Dendritic cell treated with granulocyte-macrophage colony-stimulating factor and Interleukin-4, amounts not matched to agents 40 ng/mL and 50 ng/mL, for 4 days (primary cell): ENCODE measurements at regions not wholly inside any gene's neighbourhood (a gene's known extent, or its start where the extent isn't known, plus 50 kb on each side); places are given as distances from the start of the nearest gene placed in this dataset.
"Not testable (repeated sequence)": the region's sequence is repeated elsewhere in the genome, so short reads cannot be mapped to it uniquely, and the experiment has no call there.

ENCODE experiments used
- H3K27ac Mint-ChIP-seq: one replicate; pipeline ENCODE4 v1.8.0; 2022; ENCODE audit warnings: mild to moderate bottlenecking, mixed read lengths
- H3K27me3 Mint-ChIP-seq: one replicate; pipeline ENCODE4 v1.8.0; 2022; ENCODE audit warnings: mild to moderate bottlenecking, mixed read lengths
- H3K36me3 Mint-ChIP-seq: one replicate; pipeline ENCODE4 v1.8.0; 2022; ENCODE audit warnings: low read depth, mixed read lengths
- H3K4me1 Mint-ChIP-seq: one replicate; pipeline ENCODE4 v1.8.0; 2022; ENCODE audit warnings: low read depth, mixed read lengths
- H3K4me3 Mint-ChIP-seq: one replicate; pipeline ENCODE4 v1.8.0; 2022; ENCODE audit warnings: mild to moderate bottlenecking, moderate library complexity, mixed read lengths
- H3K9me3 Mint-ChIP-seq: one replicate; pipeline ENCODE4 v1.8.0; 2022; ENCODE audit warnings: mixed read lengths
- intact Hi-C: fragments of 100-400 bp; cut with micrococcal nuclease; formaldehyde crosslinking; loops from one replicate; pipeline ENCODE4 v1.15.0; 2022

- H3K9me3 Mint-ChIP-seq, H3K4me3 Mint-ChIP-seq, intact Hi-C loops, H3K27ac Mint-ChIP-seq, H3K36me3 Mint-ChIP-seq: not testable (repeated sequence)
- H3K4me1 Mint-ChIP-seq, result peaks cover 14% of the 10 kb centered on the region
- H3K27me3 Mint-ChIP-seq, result peaks cover 23% of the 10 kb centered on the region
Observed at GRCh38 chr12:34220079-34220478, 197.8 kb downstream of the ALG10 start.

DNA sequence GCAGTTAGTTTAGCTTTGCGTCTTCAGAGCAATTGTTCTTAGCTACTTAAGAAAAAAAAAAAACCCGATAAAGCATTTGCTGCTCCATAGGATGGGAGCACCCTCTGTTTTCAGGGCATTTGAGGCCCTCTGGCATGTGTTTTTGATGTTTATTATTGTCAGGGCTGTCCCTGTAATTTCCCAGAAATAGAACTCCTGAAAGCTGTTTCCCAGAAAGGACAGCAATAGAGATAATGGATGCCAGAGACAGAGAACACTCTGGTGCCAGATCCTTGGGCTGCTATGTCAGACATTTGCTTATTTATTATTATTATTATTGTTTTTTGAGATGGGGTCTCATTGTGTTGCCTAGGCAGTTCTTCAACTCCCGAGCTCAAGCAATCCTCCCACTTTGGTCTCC is 201.3 kb downstream of the ALG10 start:
- Mint-ChIP-seq H3K4me3 (no peak overlapping the region), H3K9me3 (peaks cover 23% of the 10 kb centered on the region), H3K4me1 (peaks cover 8% of the 10 kb centered on the region), H3K27me3 (peaks cover 21% of the 10 kb centered on the region), H3K27ac (no peak overlapping the region), H3K36me3 (no peaks in the 10 kb centered on the region)
- intact Hi-C loops, result no loop called here

GRCh38 chr12:34226044-34226443 is 203.7 kb downstream of the ALG10 start:
- H3K27me3 Mint-ChIP-seq, H3K4me1 Mint-ChIP-seq, intact Hi-C loops, H3K4me3 Mint-ChIP-seq, H3K27ac Mint-ChIP-seq, H3K36me3 Mint-ChIP-seq: not testable (repeated sequence)
- H3K9me3 Mint-ChIP-seq, result peaks cover 32% of the 10 kb centered on the region

GRCh38 chr12:34228046-34228445 is 205.8 kb downstream of the ALG10 start:
- H3K27ac Mint-ChIP-seq, H3K27me3 Mint-ChIP-seq, H3K4me1 Mint-ChIP-seq, intact Hi-C loops, H3K4me3 Mint-ChIP-seq, H3K36me3 Mint-ChIP-seq: not testable (repeated sequence)
- H3K9me3 Mint-ChIP-seq, result peaks cover 32% of the 10 kb centered on the region

- H3K27ac Mint-ChIP-seq, H3K4me1 Mint-ChIP-seq, H3K4me3 Mint-ChIP-seq, intact Hi-C loops, H3K27me3 Mint-ChIP-seq, H3K36me3 Mint-ChIP-seq: not testable (repeated sequence)
- H3K9me3 Mint-ChIP-seq, result peaks cover 32% of the 10 kb centered on the region
Observed at GRCh38 chr12:34229033-34229432, 206.7 kb downstream of the ALG10 start.

- Mint-ChIP-seq H3K27me3 (no peaks in the 10 kb centered on the region), H3K4me1 (no peaks in the 10 kb centered on the region), H3K9me3 (peaks cover 9% of the 10 kb centered on the region), H3K27ac (no peak overlapping the region), H3K36me3 (no peaks in the 10 kb centered on the region), H3K4me3 (no peak overlapping the region)
- intact Hi-C loops, result no loop called here
Observed at GRCh38 chr12:34233618-34234017, 211.3 kb downstream of the ALG10 start.

DNA sequence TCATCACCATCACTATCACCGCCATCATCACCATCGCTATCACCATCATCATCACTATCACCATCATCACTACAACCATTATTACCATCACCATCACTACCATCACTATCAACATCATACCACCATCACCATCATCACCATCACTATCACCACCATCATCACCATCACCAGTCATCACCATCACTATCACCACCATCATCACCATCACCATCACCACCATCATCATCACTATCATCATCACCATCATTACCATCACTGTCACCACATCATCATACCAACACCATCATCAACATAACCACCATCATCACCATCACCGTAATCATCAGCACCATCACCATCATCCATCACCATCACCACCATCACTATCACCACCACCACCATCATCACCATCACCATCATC is 213.8 kb downstream of the ALG10 start:
- no peak overlapping the region for H3K4me3 Mint-ChIP-seq
- no peak overlapping the region for H3K27ac Mint-ChIP-seq
- H3K4me1 Mint-ChIP-seq, result no peaks in the 10 kb centered on the region
- H3K36me3 Mint-ChIP-seq, result no peaks in the 10 kb centered on the region
- no peaks in the 10 kb centered on the region for H3K27me3 Mint-ChIP-seq
- intact Hi-C loops, result no loop called here
- H3K9me3 Mint-ChIP-seq, result no peaks in the 10 kb centered on the region

DNA sequence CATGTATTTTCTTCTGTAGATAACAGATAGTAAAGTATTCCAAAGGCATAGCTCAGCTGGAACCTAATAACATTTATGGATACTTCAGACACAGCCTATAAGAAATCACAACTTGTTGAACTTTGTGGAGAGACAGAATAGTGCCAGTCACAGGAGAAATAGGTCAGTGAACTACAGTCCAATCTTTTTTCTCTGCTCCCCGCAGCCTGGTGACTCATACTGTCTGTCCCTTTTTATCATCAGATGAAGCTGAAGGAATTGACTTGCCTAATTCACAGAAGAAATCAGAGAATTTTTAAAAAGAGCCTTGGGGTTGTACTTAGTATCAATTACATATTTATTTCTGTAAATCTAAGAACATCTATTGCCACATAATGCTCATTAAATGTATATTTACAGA is 222.3 kb downstream of the ALG10 start:
- H3K4me1 Mint-ChIP-seq, result no peaks in the 10 kb centered on the region
- intact Hi-C loops, result no loop called here
- H3K36me3 Mint-ChIP-seq, result no peaks in the 10 kb centered on the region
- peaks cover 24% of the 10 kb centered on the region for H3K9me3 Mint-ChIP-seq
- H3K27me3 Mint-ChIP-seq, result no peaks in the 10 kb centered on the region
- H3K4me3 Mint-ChIP-seq, result no peak overlapping the region
- no peak overlapping the region for H3K27ac Mint-ChIP-seq

GRCh38 chr12:34249271-34249670 is 227.0 kb downstream of the ALG10 start:
- no peaks in the 10 kb centered on the region for H3K36me3 Mint-ChIP-seq
- intact Hi-C loops, result no loop called here
- peaks cover 27% of the 10 kb centered on the region for H3K9me3 Mint-ChIP-seq
- H3K4me1 Mint-ChIP-seq, result no peaks in the 10 kb centered on the region
- H3K4me3 Mint-ChIP-seq, result no peak overlapping the region
- no peaks in the 10 kb centered on the region for H3K27me3 Mint-ChIP-seq
- H3K27ac Mint-ChIP-seq, result no peak overlapping the region

DNA sequence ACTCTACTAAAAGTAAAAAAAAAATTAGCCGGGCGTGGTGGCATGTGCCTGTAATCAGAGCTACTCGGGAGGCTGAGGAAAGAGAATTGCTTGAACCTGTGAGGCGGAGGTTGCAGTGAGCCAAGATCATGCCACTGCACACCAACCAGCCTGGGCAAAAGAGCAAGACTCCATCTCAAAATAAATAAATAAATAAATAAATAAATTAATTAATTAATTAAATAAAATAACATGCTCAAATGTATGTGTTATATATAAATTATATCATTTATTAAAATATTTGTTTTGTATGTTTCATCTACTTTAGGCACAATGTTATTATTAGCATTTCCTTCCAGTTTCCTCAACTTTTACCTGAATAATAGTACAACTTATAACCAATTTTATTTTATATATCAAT is 229.6 kb downstream of the ALG10 start:
- intact Hi-C loops, H3K4me1 Mint-ChIP-seq, H3K27me3 Mint-ChIP-seq, H3K36me3 Mint-ChIP-seq, H3K27ac Mint-ChIP-seq, H3K4me3 Mint-ChIP-seq: not testable (repeated sequence)
- peaks cover 27% of the 10 kb centered on the region for H3K9me3 Mint-ChIP-seq

DNA sequence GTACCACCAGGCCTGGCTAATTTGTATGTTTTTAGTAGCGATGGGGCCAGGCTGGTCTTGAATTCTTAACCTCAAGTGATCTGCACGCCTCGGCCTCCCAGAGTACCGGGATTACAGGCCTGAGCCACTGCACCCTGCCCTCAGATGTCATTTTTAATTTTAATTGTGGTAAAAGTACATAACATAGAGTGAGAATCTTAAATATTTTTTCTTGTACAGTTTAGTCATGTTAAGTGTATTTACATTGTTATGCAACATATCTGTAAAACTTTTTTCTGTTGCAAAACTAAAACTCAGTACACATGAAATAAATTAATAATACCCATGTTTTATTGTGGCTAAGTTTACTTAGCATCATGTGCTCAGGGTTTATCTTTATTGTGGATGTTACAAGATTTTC is 231.4 kb downstream of the ALG10 start:
- Mint-ChIP-seq H3K36me3 (no peaks in the 10 kb centered on the region), H3K9me3 (peaks cover 12% of the 10 kb centered on the region), H3K4me3 (no peak overlapping the region), H3K27me3 (no peaks in the 10 kb centered on the region), H3K27ac (no peak overlapping the region), H3K4me1 (no peaks in the 10 kb centered on the region)
- intact Hi-C loops, result no loop called here

DNA sequence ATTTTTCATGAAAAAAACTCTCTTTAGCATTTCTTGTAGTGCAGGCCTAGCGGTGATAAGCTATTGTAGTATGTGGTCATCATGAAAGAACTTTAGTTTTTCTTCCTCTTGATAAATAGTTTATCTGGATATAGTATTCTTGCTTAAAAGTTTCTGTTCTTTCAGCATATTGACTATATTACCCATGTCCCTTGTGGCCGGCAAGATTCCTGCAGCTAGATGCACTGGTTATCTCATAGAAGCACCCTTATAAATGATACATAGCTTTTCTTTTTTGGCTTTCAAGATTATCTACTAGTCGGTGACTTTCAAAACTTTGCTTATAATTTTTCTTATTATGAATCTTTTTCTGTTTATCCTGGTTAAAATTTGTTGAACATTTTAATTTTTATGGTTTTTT is 234.8 kb downstream of the ALG10 start:
- Mint-ChIP-seq H3K4me1 (no peaks in the 10 kb centered on the region), H3K36me3 (no peaks in the 10 kb centered on the region), H3K9me3 (peaks cover 19% of the 10 kb centered on the region), H3K27ac (no peak overlapping the region), H3K27me3 (no peaks in the 10 kb centered on the region), H3K4me3 (no peak overlapping the region)
- intact Hi-C loops, result no loop called here

GRCh38 chr12:34262140-34262539 is 239.8 kb downstream of the ALG10 start:
- H3K4me1 Mint-ChIP-seq, intact Hi-C loops, H3K27me3 Mint-ChIP-seq, H3K27ac Mint-ChIP-seq, H3K4me3 Mint-ChIP-seq, H3K36me3 Mint-ChIP-seq: not testable (repeated sequence)
- H3K9me3 Mint-ChIP-seq, result peaks cover 19% of the 10 kb centered on the region

DNA sequence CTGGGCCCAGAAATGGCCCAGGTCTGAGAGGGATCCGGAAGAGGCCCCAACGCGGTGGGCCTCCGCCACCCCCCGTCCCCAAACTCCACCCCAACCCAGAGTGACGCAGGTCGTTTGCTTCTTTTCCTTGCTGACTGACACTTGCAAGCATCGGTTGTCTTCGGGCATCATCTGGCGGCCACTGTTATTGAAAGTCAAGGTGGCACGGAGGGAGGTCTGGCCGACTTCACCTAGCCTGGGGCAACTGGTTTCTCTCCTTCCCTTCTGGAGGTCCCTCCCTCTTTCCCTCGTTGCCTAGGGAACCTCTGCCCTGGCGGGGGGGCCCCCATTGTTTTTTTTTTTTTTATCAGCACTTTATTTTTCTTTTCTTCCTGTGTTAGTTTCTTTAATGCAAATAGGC is 241.8 kb downstream of the ALG10 start:
- peaks cover 19% of the 10 kb centered on the region for H3K9me3 Mint-ChIP-seq
- H3K36me3 Mint-ChIP-seq, result no peaks in the 10 kb centered on the region
- no peak overlapping the region for H3K27ac Mint-ChIP-seq
- no peaks in the 10 kb centered on the region for H3K27me3 Mint-ChIP-seq
- no peak overlapping the region for H3K4me3 Mint-ChIP-seq
- intact Hi-C loops, result no loop called here
- no peaks in the 10 kb centered on the region for H3K4me1 Mint-ChIP-seq

DNA sequence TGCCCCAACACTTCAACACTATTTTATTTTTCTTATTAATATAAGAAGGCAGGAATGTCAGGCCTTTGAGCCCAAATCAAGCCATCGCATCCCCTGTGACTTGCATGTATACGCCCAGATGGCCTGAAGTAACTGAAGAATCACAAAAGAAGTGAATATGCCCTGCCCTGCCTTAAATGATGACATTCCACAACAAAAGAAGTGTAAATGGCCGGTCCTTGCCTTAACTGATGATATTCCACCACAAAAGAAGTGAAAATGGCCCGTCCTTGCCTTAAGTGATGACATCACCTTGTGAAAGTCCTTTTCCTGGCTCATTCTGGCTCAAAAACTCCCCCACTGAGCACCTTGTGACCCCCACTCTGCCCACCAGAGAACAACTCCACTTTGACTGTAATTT is 251.4 kb downstream of the ALG10 start:
- intact Hi-C loops, result not testable (repeated sequence)

GRCh38 chr12:34275129-34275528 is 252.8 kb downstream of the ALG10 start:
- H3K36me3 Mint-ChIP-seq, result no peaks in the 10 kb centered on the region
- H3K9me3 Mint-ChIP-seq, result peaks cover 17% of the 10 kb centered on the region

More for the DNA sequence above, 251.4 kb downstream of the ALG10 start:
- H3K4me3 Mint-ChIP-seq, H3K36me3 Mint-ChIP-seq, H3K27me3 Mint-ChIP-seq, H3K4me1 Mint-ChIP-seq, H3K27ac Mint-ChIP-seq: not testable (repeated sequence)
- peaks cover 13% of the 10 kb centered on the region for H3K9me3 Mint-ChIP-seq

More at GRCh38 chr12:34275129-34275528, 252.8 kb downstream of the ALG10 start:
- H3K27ac Mint-ChIP-seq, result no peak overlapping the region
- intact Hi-C loops, result no loop called here
- no peaks in the 10 kb centered on the region for H3K4me1 Mint-ChIP-seq
- no peaks in the 10 kb centered on the region for H3K27me3 Mint-ChIP-seq
- H3K4me3 Mint-ChIP-seq, result no peak overlapping the region
